Raji (cell line): ENCODE measurements at regions not wholly inside any gene's neighbourhood (a gene's known extent, or its start where the extent isn't known, plus 50 kb on each side); places are given as distances from the start of the nearest gene placed in this dataset.

Source experiments
- POLR2A ChIP-seq: IDR thresholded peaks from 2 replicates; pipeline ENCODE4 v1.6.1; 2011; ENCODE audit warnings: low read depth, low read length, control low read depth; ENCODE audit not compliant: insufficient read depth

GRCh38 chr2:241966647-241967466, 97.3 kb downstream of the RTP5 start:
- no peak for TF ChIP-seq POLR2A

- TF ChIP-seq POLR2A: no peak
Observed at GRCh38 chr2:241967467-241968144, 98.1 kb downstream of the RTP5 start.

DNA sequence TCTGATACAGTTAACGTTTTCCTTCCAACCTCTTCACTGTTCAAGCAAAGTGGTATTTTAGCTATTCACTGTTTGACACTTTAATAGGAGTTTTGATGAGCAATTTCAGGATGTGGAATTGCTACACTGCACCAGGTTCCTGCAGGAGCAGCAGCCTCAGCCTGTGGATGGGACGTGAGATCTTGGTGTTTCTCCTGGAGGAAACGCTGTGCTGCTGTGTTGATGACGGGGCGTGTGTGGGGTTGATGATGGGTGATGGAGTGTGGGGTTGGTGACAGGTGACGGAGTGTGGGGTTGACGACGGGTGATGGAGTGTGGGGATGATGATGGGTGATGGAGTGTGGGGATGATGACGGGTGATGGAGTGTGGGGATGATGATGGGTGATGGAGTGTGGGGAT, 98.9 kb downstream of the RTP5 start:
- no peak for TF ChIP-seq POLR2A

DNA sequence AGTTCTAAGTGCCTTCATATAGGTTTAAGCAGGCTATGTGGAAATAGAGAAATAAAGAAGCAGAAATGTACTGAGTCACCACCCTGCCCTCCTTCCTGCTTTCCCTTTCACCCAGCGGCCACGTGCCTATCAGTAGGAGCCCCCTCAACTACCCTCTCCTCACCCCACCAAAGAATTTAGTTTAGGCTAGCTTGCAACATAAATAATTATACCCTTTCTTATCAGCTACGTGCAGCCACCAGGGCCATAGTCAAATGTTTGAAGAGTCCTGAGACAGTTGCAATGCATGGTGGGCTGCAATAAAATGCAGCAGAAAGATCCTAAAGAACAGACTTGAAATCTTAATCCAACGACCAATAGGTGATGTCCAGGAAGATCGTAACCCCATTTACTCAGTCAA, 101.2 kb downstream of the RTP5 start:
- no peak for TF ChIP-seq POLR2A

- no peak for TF ChIP-seq POLR2A
Observed at GRCh38 chr2:241974096-241974495, 104.6 kb downstream of the RTP5 start.

GRCh38 chr2:241974851-241975592, 105.5 kb downstream of the RTP5 start:
- TF ChIP-seq POLR2A: no peak

DNA sequence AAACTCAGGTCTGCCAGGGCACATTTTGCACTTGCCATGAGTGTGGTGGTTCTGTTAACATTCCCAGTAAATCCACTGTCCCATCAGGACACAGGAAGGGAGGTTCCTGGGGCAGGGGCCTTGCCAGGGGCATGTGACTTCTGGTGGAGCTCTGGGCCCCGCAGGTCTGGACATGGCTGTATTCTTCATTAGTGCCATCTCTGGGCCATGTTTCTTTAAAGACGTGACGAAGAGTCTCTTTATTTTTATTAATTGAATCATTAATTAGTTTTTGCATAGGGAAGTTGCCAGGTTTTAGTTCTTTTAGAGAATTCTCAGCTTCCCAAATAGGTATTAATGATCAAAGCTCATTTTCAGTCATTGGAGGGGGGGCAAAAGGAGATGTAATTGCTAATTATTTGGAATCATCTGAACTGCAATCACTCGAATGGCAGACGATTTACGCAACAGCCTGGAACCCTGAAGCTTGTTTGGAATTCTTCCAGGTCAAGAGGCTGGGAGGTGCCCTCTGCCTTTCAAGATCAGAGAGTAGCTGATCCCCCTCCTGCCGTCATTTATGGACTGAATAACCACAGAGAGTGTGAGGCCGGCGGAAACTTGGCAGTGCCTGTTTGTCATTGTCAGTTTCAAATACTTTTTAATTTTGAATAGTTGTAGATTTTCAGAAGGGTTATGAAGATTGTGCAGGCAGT, 106.2 kb downstream of the RTP5 start:
- no peak for TF ChIP-seq POLR2A

DNA sequence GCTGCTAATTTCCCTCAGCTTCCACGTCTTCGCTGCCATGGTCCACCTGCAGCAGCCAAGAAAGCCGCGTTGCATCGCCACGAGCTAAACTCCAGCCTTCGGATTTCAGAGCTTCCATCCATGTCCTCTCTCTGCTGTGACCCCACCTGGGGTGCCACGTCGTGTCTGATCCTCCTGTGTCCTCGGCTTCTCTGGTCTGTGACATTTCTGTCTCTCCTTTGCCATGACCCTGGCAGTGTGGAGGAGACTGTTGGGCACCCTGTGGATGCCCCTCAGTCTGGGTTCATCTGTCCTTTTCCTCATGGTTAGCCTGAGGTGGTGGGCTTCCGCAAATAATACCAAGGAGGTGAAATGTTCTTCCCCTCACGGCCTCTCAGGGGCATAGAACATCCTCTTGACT, 106.8 kb downstream of the RTP5 start:
- TF ChIP-seq POLR2A: no peak

- TF ChIP-seq POLR2A: no peak
Observed at GRCh38 chr2:241977557-241978300, 108.2 kb downstream of the RTP5 start.

GRCh38 chr2:241978670-241979069, 109.1 kb downstream of the RTP5 start:
- no peak for TF ChIP-seq POLR2A

DNA sequence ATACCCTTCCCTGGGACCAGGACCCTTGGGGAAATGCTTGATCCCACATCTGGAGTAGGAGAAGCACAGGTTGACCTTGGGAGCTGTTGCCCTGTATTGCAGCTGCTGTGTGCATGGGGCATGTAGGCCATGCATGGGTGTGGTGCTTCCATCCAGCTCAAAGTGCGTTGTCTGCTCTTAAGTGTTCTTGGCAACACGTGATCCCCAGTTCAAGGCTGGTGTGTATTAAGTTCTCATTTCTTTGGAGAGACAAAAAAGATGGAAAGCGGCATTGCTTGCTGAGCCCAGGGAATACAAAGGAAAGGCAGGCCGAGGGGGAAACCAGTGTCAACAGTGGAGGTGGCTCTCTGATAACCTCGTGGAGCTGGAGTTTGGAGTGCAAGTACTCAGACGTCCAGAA, 110.7 kb downstream of the RTP5 start:
- no peak for TF ChIP-seq POLR2A

GRCh38 chr2:241981076-241981700, 111.7 kb downstream of the RTP5 start:
- no peak for TF ChIP-seq POLR2A

- TF ChIP-seq POLR2A: no peak
Observed at GRCh38 chr2:241982706-241983570, 113.4 kb downstream of the RTP5 start.
